MM.1S (cell line): ENCODE measurements at regions not wholly inside any gene's neighbourhood (a gene's known extent, or its start where the extent isn't known, plus 50 kb on each side); places are given as distances from the start of the nearest gene placed in this dataset.

Experiments
- DNase-seq: peaks from one replicate; pipeline ENCODE4 v3.0.0-alpha.2; 2015
- H2AFZ ChIP-seq: fragments of 300-600 bp; sonication (generic); 2 replicates; pipeline ENCODE4 v1.6.0; 2016; ENCODE audit warnings: antibody characterized with exemption, low read length
- H3F3A ChIP-seq: fragments of 300-600 bp; sonication (generic); 2 replicates; pipeline ENCODE4 v1.6.1; 2016; ENCODE audit warnings: mild to moderate bottlenecking, antibody characterized with exemption, low read length, moderate library complexity, mixed read lengths; ENCODE audit not compliant: insufficient read depth
- H3K27ac ChIP-seq: fragments of 300-600 bp; sonication (generic); 2 replicates; pipeline ENCODE4 v1.5.1; 2016; ENCODE audit warnings: mild to moderate bottlenecking, low read length
- H3K27me3 ChIP-seq: fragments of 300-600 bp; sonication (generic); replicated peaks from 2 replicates; pipeline ENCODE4 v1.6.0; 2016; ENCODE audit warnings: low read length; ENCODE audit not compliant: insufficient read depth
- H3K36me3 ChIP-seq: fragments of 300-600 bp; sonication (generic); replicated peaks from 2 replicates; pipeline ENCODE4 v1.6.1; 2016; ENCODE audit warnings: mild to moderate bottlenecking, low read length, mixed read lengths; ENCODE audit not compliant: insufficient read depth
- H3K4me1 ChIP-seq: fragments of 300-600 bp; sonication (generic); 2 replicates; pipeline ENCODE4 v1.6.1; 2016; ENCODE audit warnings: low read length, mixed read lengths
- H3K4me2 ChIP-seq: fragments of 300-600 bp; sonication (generic); 2 replicates; pipeline ENCODE4 v1.6.0; 2016; ENCODE audit warnings: low read depth, low read length
- H3K4me3 ChIP-seq: fragments of 300-600 bp; sonication (generic); 2 replicates; pipeline ENCODE4 v1.5.1; 2016; ENCODE audit warnings: low read length, mixed read lengths
- H3K79me2 ChIP-seq: fragments of 300-600 bp; sonication (generic); 2 replicates; pipeline ENCODE4 v1.6.1; 2016; ENCODE audit warnings: mixed run types, low read length, mixed read lengths
- H3K9ac ChIP-seq: fragments of 300-600 bp; sonication (generic); 2 replicates; pipeline ENCODE4 v1.6.1; 2016; ENCODE audit warnings: low read length, mixed read lengths
- H3K9me2 ChIP-seq: fragments of 300-600 bp; sonication (generic); replicated peaks from 2 replicates; pipeline ENCODE4 v1.6.1; 2016; ENCODE audit warnings: mild to moderate bottlenecking, low read length, mixed read lengths; ENCODE audit not compliant: insufficient read depth
- H3K9me3 ChIP-seq: fragments of 300-600 bp; sonication (generic); replicated peaks from 2 replicates; pipeline ENCODE4 v1.6.1; 2016; ENCODE audit warnings: mild to moderate bottlenecking, low read length, mixed read lengths; ENCODE audit not compliant: insufficient read depth
- H4K20me1 ChIP-seq: fragments of 300-600 bp; sonication (generic); 2 replicates; pipeline ENCODE4 v1.6.1; 2016; ENCODE audit warnings: mild to moderate bottlenecking, low read length, moderate library complexity, mixed read lengths; ENCODE audit not compliant: insufficient read depth
- CTCF ChIP-seq: fragments of 300-600 bp; sonication (generic); IDR thresholded peaks from 2 replicates; pipeline ENCODE4 v1.5.1; 2016; ENCODE audit warnings: antibody characterized with exemption, low read length, mixed read lengths
- EZH2 ChIP-seq: fragments of 300-600 bp; sonication (generic); optimal IDR thresholded peaks from 2 replicates; pipeline ENCODE3; 2017; ENCODE audit warnings: low read depth, mild to moderate bottlenecking, antibody characterized with exemption, low read length, mixed read lengths
- EZH2phosphoT487 ChIP-seq: fragments of 300-600 bp; sonication (generic); IDR thresholded peaks from 2 replicates; pipeline ENCODE4 v1.6.1; 2018; ENCODE audit warnings: antibody characterized with exemption, low read length

DNA sequence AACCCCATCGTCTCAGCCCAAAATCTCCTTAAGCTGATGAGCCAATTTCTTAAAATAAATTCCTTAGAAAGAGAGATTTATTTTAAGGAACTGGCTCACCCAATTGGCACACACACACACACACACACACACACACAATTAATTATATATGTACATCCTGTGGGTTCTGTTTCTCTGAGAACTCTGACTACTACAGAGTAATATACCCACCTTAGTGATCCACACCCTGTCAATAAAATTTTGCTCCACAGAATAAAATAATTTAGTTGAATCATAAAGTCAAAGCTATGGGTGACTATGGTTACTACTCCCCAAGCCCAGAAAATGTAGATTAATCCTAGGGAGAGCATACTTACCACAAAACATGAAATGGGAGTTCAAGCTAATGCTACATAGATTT, 131.0 kb downstream of the DMAC1 start:
- Histone ChIP-seq H3K4me2 (no peak overlapping the region), H3K9ac (no peak overlapping the region), H3K4me3 (no peak overlapping the region), H3K79me2 (no peaks in the 10 kb centered on the region), H4K20me1 (no peaks in the 10 kb centered on the region), H3K9me2 (no peaks in the 10 kb centered on the region), H2AFZ (no peak overlapping the region), H3K9me3 (no peaks in the 10 kb centered on the region), H3F3A (no peaks in the 10 kb centered on the region), H3K27ac (no peak overlapping the region), H3K36me3 (no peaks in the 10 kb centered on the region), H3K27me3 (no peaks in the 10 kb centered on the region), H3K4me1 (no peaks in the 10 kb centered on the region)
- TF ChIP-seq EZH2phosphoT487: no peak
- no peak for TF ChIP-seq EZH2
- TF ChIP-seq CTCF: no peak
- no peak for DNase-seq

- H3K4me2 ChIP-seq: no peak overlapping the region
- H3K27me3 ChIP-seq: no peaks in the 10 kb centered on the region
- H3K4me1 ChIP-seq: no peaks in the 10 kb centered on the region
- no peak for TF ChIP-seq EZH2
- TF ChIP-seq EZH2phosphoT487: no peak
- TF ChIP-seq CTCF: no peak
- H3K9me2 ChIP-seq: no peaks in the 10 kb centered on the region
- H3K27ac ChIP-seq: no peak overlapping the region
- H4K20me1 ChIP-seq: no peaks in the 10 kb centered on the region
- no peak overlapping the region for H3K9ac ChIP-seq
- no peaks in the 10 kb centered on the region for H3F3A ChIP-seq
- no peaks in the 10 kb centered on the region for H3K9me3 ChIP-seq
- no peaks in the 10 kb centered on the region for H3K79me2 ChIP-seq
- no peak overlapping the region for H3K4me3 ChIP-seq
- DNase-seq: no peak
- H2AFZ ChIP-seq: no peak overlapping the region
- H3K36me3 ChIP-seq: no peaks in the 10 kb centered on the region
These were observed 133.7 kb downstream of the DMAC1 start for GRCh38 chr9:7665874-7666273.

- Histone ChIP-seq H3K9ac (no peak overlapping the region), H2AFZ (no peak overlapping the region), H3K4me2 (no peak overlapping the region), H3K9me3 (no peaks in the 10 kb centered on the region), H3K79me2 (no peaks in the 10 kb centered on the region), H3K4me3 (no peak overlapping the region), H3K4me1 (no peaks in the 10 kb centered on the region), H3K27me3 (no peaks in the 10 kb centered on the region), H3K36me3 (no peaks in the 10 kb centered on the region), H3K27ac (no peak overlapping the region), H4K20me1 (no peaks in the 10 kb centered on the region), H3K9me2 (no peaks in the 10 kb centered on the region), H3F3A (no peaks in the 10 kb centered on the region)
- DNase-seq: no peak
- TF ChIP-seq EZH2: no peak
- no peak for TF ChIP-seq CTCF
- no peak for TF ChIP-seq EZH2phosphoT487
These were observed 139.8 kb downstream of the DMAC1 start for GRCh38 chr9:7659766-7660165.
